SK-N-MC (cell line): ENCODE measurements at regions not wholly inside any gene's neighbourhood (a gene's known extent, or its start where the extent isn't known, plus 50 kb on each side); places are given as distances from the start of the nearest gene placed in this dataset.
A peak's percentile ranks its signal among the peaks of the same experiment; 100 is the strongest.

Experiments used
- DNase-seq: peaks from one replicate; pipeline ENCODE4 v3.0.0-alpha.2; 2011; ENCODE audit warnings: low read depth, low spot score
- H3K27ac ChIP-seq: fragments of 200-600 bp; sonication (generic); 2 replicates; pipeline ENCODE4 v1.5.1; 2016; ENCODE audit warnings: mixed run types
- H3K36me3 ChIP-seq: fragments of 200-600 bp; sonication (generic); 2 replicates; pipeline ENCODE4 v1.6.1; 2017; ENCODE audit warnings: antibody characterized with exemption, low read length, mixed read lengths; ENCODE audit not compliant: insufficient read depth
- H3K4me3 ChIP-seq: fragments of 200-600 bp; sonication (generic); 2 replicates; pipeline ENCODE4 v1.5.1; 2016
- H3K9ac ChIP-seq: fragments of 200-600 bp; sonication (generic); 2 replicates; pipeline ENCODE4 v1.8.0; 2017; ENCODE audit warnings: mixed run types, mixed read lengths; ENCODE audit not compliant: insufficient read length
- H3K9me3 ChIP-seq: fragments of 200-600 bp; sonication (generic); 2 replicates; pipeline ENCODE4 v1.6.1; 2017; ENCODE audit warnings: low read depth, mild to moderate bottlenecking, antibody characterized with exemption, low read length, moderate library complexity, mixed read lengths
- EZH2 ChIP-seq: fragments of 200-600 bp; sonication (generic); IDR thresholded peaks from one replicate; pipeline ENCODE4 v1.6.1; 2017; ENCODE audit warnings: antibody characterized with exemption
- FOXP2 ChIP-seq: optimal IDR thresholded peaks from 2 replicates; pipeline ENCODE3; 2011; ENCODE audit warnings: mild to moderate bottlenecking, moderate library complexity; ENCODE audit not compliant: insufficient read depth; ENCODE audit errors: extremely low read length, control extremely low read depth
- POLR2AphosphoS5 ChIP-seq: IDR thresholded peaks from 2 replicates; pipeline ENCODE4 v1.6.1; 2012; ENCODE audit warnings: mild to moderate bottlenecking, low read depth, low read length, borderline replicate concordance

DNA sequence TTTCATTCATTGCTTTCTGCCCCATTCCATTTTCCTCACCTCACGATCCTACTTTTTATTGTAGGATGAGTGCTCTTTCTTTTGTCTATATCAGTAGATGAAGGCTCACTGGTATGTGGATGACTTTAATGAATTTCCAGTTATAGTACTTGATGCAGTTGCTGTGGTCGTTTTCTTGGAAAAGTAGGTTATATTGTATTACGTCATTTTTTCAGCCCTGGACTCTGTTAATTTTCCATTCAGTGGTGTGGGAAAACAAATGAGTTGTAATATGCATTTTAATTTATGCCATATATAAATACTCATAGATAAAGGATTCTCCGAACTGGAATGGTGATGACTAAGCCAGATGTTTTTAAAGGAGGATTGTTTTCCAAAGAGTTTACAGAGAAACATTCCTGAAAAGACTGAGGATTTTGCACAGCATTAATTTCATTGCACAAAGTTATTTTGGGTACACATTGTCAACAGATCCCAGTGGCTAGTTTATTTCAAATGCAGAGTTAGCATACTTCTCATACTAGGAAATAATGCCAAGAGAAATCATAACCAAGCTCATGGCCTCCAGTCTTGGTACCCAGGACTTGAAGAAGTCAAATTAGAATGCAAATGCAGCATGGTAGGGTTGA lies 189.7 kb downstream of the PAX3 start:
- Histone ChIP-seq H3K27ac (no peak overlapping the region), H3K9ac (no peak overlapping the region), H3K4me3 (no peak overlapping the region), H3K9me3 (no peaks in the 10 kb centered on the region), H3K36me3 (no peaks in the 10 kb centered on the region)
- no peak for DNase-seq
- no peak for TF ChIP-seq FOXP2
- no peak for TF ChIP-seq POLR2AphosphoS5
- TF ChIP-seq EZH2, result no peak

DNA sequence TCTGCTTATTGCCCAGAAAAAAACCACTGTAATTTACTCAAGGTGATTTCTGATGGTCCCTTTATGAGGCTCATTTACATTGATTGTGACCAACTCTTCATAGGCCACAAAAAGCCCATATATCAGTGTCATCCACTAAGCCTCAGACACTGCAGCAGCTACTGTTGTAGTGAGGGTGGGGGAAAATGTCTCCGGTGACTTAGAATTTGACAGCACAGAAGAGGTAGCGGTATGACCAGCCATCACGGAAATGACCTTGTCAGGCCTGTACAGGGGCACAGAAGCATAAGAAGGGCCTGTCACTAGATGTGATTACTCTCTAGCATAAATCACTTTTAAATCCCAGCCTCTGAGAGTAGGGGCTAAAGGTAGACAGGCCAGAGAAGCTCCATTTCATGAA lies 190.3 kb downstream of the PAX3 start:
- TF ChIP-seq EZH2 (no peak), FOXP2 (no peak), POLR2AphosphoS5 (no peak)
- Histone ChIP-seq H3K4me3 (no peak overlapping the region), H3K9me3 (no peaks in the 10 kb centered on the region), H3K9ac (no peak overlapping the region), H3K36me3 (no peaks in the 10 kb centered on the region), H3K27ac (no peak overlapping the region)
- DNase-seq, result no peak

DNA sequence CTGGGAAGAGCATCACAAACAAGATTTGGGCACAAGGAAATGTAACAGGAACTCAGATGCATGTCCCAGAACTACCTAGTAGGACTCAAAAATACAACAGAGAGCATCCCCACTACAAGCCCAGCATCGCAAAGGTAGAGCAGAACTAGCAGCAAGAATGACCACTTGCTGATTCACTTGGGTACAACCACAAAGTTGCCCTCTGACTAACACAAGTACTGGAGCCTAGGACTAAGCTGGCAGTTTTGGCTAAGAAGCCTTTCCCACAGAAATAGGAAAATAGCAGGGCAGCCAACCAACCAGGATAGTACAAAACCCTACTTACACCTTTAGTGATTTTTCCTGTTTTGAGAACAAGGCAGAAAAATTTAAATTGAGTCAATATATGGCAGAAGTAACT lies 193.8 kb downstream of the PAX3 start:
- Histone ChIP-seq H3K27ac (no peak overlapping the region), H3K9me3 (no peaks in the 10 kb centered on the region), H3K36me3 (no peaks in the 10 kb centered on the region), H3K9ac (no peak overlapping the region), H3K4me3 (no peak overlapping the region)
- TF ChIP-seq FOXP2, result no peak
- no peak for TF ChIP-seq EZH2
- no peak for TF ChIP-seq POLR2AphosphoS5
- DNase-seq, result no peak

DNA sequence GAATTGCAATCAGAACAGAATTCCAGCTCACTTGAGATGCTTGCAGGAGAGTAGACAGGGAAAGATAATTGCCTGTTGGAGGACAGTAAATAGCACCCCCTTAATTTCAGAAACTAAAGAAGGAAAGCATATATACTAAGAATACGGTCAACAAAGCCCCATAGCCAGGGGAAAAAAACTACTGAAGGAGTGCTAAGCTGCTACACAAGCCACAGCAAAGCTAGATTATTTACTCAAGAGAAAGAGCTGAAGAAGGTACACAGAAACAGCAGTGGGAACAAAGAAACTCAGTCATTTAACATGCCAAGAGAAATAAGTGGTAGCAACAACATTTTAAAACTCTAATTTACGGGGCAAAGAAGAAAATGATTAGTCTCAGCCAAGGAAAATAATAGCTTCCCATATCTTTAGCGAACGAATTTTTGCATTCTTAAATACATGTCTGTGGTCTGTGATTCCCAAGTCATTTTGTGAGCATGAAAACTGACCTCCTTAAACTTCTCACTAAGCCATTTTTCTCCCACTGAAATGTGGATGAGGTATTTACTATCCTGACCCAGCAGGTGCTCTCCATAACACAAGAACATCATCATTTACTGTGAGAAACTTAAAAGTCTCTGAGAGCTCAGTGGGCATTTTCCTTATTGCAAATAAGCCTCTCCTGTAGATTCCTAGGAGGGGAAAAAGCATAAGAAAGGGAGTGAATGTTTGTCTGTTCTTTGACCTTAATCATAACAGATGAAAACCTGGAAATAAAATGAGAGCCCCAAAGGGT lies 196.0 kb downstream of the PAX3 start:
- H3K36me3 ChIP-seq, result no peaks in the 10 kb centered on the region
- DNase-seq, result no peak
- no peak overlapping the region for H3K9ac ChIP-seq
- H3K9me3 ChIP-seq, result no peaks in the 10 kb centered on the region
- H3K27ac ChIP-seq, result peak overlapping the region; percentile 53
- H3K4me3 ChIP-seq, result peak overlapping the region; percentile 19; the same call in 1 of the 2 replicates
- no peak for TF ChIP-seq FOXP2
- TF ChIP-seq POLR2AphosphoS5, result no peak
- no peak for TF ChIP-seq EZH2

DNA sequence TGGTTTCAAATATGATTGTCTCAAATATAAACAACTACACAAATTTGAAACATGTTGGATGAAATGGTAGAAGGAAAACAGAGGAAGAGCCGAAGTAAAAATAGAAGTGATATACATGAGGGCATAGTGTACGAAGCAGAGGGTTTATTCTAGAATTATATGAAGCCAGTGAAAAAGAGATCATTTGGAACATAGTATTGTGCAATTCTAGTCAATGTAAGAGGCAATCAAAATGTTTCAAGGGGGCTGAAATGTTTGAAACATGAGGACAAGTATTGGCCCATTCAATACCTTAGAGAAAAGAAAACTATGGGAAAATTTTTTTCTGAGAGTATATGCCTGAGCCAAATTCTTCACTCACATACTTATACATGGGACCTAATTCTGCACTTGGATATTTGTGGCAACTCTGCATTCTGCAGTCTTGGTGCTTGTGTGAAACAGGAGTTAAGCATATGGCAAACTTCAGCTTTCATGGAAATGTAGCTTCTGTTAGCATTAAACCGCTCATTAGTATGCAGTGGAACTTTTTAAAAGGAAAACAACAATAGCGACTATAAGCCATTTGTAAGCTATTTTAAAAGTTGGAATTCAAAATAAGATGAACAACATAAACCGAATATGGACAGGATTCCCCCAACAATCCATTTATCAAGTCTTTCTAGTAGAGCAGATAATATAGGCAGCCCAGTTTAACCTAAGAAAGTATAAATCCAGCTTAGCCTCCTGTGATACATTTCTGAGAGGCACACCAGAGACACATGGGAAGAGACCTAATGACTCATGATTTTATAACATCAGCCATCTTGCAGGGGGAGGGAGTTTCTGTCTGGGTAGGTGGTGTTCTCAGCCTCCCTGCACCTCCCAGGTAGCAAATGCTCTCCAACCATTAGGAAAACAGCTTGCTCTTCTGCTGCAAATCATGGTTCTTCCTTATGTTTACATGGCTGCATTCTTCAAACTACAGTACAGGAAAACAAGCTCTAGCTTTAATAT lies 197.8 kb downstream of the PAX3 start:
- H3K36me3 ChIP-seq, result no peaks in the 10 kb centered on the region
- TF ChIP-seq POLR2AphosphoS5, result no peak
- TF ChIP-seq EZH2, result no peak
- no peak for TF ChIP-seq FOXP2
- H3K9ac ChIP-seq, result no peak overlapping the region
- H3K4me3 ChIP-seq, result no peak overlapping the region
- no peaks in the 10 kb centered on the region for H3K9me3 ChIP-seq
- H3K27ac ChIP-seq, result peak overlapping the region; percentile 16; the same call in 1 of the 2 replicates
- no peak for DNase-seq

DNA sequence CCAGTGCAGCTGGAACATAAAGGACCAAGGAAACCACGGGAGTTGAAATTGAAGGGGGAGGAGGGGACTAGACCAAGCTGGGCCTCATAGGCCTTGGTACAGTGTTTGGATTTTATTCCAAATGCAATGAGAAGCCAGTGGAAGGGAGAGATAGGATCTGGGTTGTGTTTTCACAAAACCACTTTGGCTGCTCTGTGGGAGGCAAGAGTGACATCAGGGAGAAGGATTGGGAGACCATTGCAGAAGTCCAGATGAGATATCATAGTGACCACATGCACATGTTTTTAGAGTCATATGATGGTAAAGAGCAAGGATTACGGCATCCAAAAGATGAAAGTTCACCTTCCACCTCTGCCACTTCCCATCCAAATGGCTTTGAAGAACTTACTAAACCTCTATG lies 210.2 kb downstream of the PAX3 start:
- Histone ChIP-seq H3K36me3 (no peaks in the 10 kb centered on the region), H3K9ac (no peak overlapping the region)
- TF ChIP-seq POLR2AphosphoS5, result no peak
- no peak for TF ChIP-seq EZH2
- TF ChIP-seq FOXP2, result no peak

DNA sequence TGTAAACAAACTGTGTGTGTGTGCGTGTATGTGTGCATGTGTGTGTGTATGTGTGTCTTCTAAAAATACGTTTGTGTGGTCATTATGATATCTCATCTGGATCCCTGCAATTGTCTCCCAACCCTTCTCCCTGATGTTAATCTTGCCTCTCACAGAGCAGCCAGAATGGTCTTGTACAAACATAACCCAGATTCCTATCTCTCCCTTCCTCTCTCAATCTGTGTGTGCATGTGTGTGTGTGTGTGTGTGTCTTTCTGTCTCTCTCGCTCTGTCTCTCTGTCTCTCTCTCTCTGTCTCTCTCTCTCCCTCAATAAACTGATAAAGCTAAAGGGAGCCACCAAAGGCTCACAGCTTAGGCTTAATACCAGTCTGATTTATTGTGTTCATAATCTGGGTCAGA lies 210.8 kb downstream of the PAX3 start:
- no peak for DNase-seq
- Histone ChIP-seq H3K36me3 (no peaks in the 10 kb centered on the region), H3K4me3 (no peak overlapping the region), H3K27ac (no peak overlapping the region), H3K9ac (no peak overlapping the region), H3K9me3 (no peaks in the 10 kb centered on the region; the same call in 1 of the 2 replicates)
- TF ChIP-seq FOXP2 (no peak), POLR2AphosphoS5 (no peak), EZH2 (no peak)

More for the DNA sequence above, 210.2 kb downstream of the PAX3 start:
- DNase-seq, result no peak
- Histone ChIP-seq H3K4me3 (no peak overlapping the region), H3K9me3 (no peaks in the 10 kb centered on the region; the same call in 1 of the 2 replicates), H3K27ac (no peak overlapping the region)

DNA sequence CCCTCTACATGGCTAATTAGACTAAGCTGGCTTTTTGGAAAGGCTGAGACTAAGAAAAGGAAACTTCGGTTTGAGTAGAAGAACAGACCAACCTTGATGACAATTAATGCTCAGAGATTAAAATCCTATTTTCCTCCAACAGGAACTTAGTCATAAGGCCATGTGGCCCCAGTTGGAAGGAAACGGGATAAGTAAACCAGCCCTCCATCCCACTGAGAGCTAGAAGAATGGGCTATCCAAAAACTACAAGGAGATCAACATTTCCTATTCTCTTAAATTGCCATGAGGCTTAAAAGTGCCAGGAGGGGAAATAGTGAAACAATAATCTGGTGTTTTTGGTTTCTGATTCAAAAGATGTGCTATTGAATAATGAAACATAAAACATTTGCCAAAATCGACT lies 216.6 kb downstream of the PAX3 start:
- H3K9ac ChIP-seq, result no peak overlapping the region
- H3K27ac ChIP-seq, result no peak overlapping the region
- TF ChIP-seq POLR2AphosphoS5 (no peak), EZH2 (no peak), FOXP2 (no peak)
- H3K36me3 ChIP-seq, result no peaks in the 10 kb centered on the region
- H3K9me3 ChIP-seq, result no peaks in the 10 kb centered on the region; the same call in 1 of the 2 replicates
- DNase-seq, result no peak
- H3K4me3 ChIP-seq, result no peak overlapping the region
